GM23338 (cell line): ENCODE measurements at regions not wholly inside any gene's neighbourhood (a gene's known extent, or its start where the extent isn't known, plus 50 kb on each side); places are given as distances from the start of the nearest gene placed in this dataset.

ENCODE experiments used
- ATAC-seq: fragments of 200-7000 bp; cut with Tn5 transposase; 3 replicates; pipeline ENCODE4 v1.9.1; 2020
- DNase-seq: peaks from one replicate; pipeline ENCODE4 v3.0.0-alpha.2; 2015; ENCODE audit warnings: low spot score
- H2AFZ ChIP-seq: fragments of 200-600 bp; sonication (generic); 2 replicates; pipeline ENCODE4 v1.8.0; 2016; ENCODE audit warnings: antibody characterized with exemption, mild to moderate bottlenecking, moderate library complexity
- H3F3A ChIP-seq: fragments of 200-600 bp; sonication (generic); replicated peaks from 2 replicates; pipeline ENCODE4 v1.8.0; 2017; ENCODE audit warnings: antibody characterized with exemption, mixed run types, low read depth
- H3K27ac ChIP-seq: fragments of 200-600 bp; sonication (generic); 2 replicates; pipeline ENCODE4 v1.6.1; 2016; ENCODE audit warnings: low read depth
- H3K27me3 ChIP-seq: fragments of 200-600 bp; sonication (generic); 2 replicates; pipeline ENCODE4 v1.8.0; 2016; ENCODE audit warnings: mild to moderate bottlenecking, mixed run types, moderate library complexity; ENCODE audit not compliant: insufficient read depth
- H3K36me3 ChIP-seq: fragments of 200-600 bp; sonication (generic); 2 replicates; pipeline ENCODE4 v1.8.0; 2016; ENCODE audit warnings: mild to moderate bottlenecking; ENCODE audit not compliant: insufficient read depth
- H3K4me1 ChIP-seq: fragments of 200-600 bp; sonication (generic); 2 replicates; pipeline ENCODE4 v1.8.0; 2016; ENCODE audit warnings: mild to moderate bottlenecking, moderate library complexity; ENCODE audit not compliant: insufficient read depth
- H3K4me2 ChIP-seq: fragments of 200-600 bp; sonication (generic); 2 replicates; pipeline ENCODE4 v1.7.1; 2017; ENCODE audit warnings: mixed run types
- H3K4me3 ChIP-seq: fragments of 200-600 bp; sonication (generic); 2 replicates; pipeline ENCODE4 v1.6.1; 2016; ENCODE audit warnings: mixed run types
- H3K79me2 ChIP-seq: fragments of 200-600 bp; sonication (generic); replicated peaks from 2 replicates; pipeline ENCODE4 v1.8.0; 2017; ENCODE audit warnings: mild to moderate bottlenecking; ENCODE audit not compliant: insufficient read depth
- H3K9me2 ChIP-seq: fragments of 200-600 bp; sonication (generic); 2 replicates; pipeline ENCODE4 v1.8.0; 2017; ENCODE audit not compliant: insufficient read depth
- H4K20me1 ChIP-seq: fragments of 200-600 bp; sonication (generic); replicated peaks from 2 replicates; pipeline ENCODE4 v1.8.0; 2017; ENCODE audit warnings: mild to moderate bottlenecking; ENCODE audit not compliant: insufficient read depth
- H3K27ac Mint-ChIP-seq: 2 replicates; pipeline ENCODE4 v1.8.0; 2020; ENCODE audit warnings: inconsistent platforms, mild to moderate bottlenecking, moderate library complexity, mixed read lengths
- H3K27me3 Mint-ChIP-seq: 3 replicates; pipeline ENCODE4 v1.8.0; 2022; ENCODE audit warnings: low read depth, mild to moderate bottlenecking, moderate library complexity, mixed read lengths, inconsistent platforms; ENCODE audit not compliant: insufficient read depth, poor library complexity
- H3K36me3 Mint-ChIP-seq: 3 replicates; pipeline ENCODE4 v1.8.0; 2021; ENCODE audit warnings: low read depth, mild to moderate bottlenecking, inconsistent platforms, moderate library complexity, mixed read lengths
- H3K4me1 Mint-ChIP-seq: 3 replicates; pipeline ENCODE4 v1.8.0; 2020; ENCODE audit warnings: mild to moderate bottlenecking, inconsistent platforms, mixed read lengths
- H3K4me3 Mint-ChIP-seq: 3 replicates; pipeline ENCODE4 v1.8.0; 2021; ENCODE audit warnings: moderate library complexity, mild to moderate bottlenecking, inconsistent platforms, mixed read lengths
- H3K9me3 Mint-ChIP-seq: 3 replicates; pipeline ENCODE4 v1.8.0; 2020; ENCODE audit warnings: moderate library complexity, mild to moderate bottlenecking, inconsistent platforms, mixed read lengths
- CREB1 ChIP-seq: fragments of 250-450 bp; sonication (Bioruptor Pico); IDR thresholded peaks from 2 replicates; pipeline ENCODE4 v1.5.0; 2020; ENCODE audit warnings: low read depth, mild to moderate bottlenecking, moderate library complexity
- ETS1 ChIP-seq: IDR thresholded peaks from 2 replicates; pipeline ENCODE4 v1.6.1; 2016; ENCODE audit warnings: antibody characterized with exemption
- EZH2 ChIP-seq: fragments of 200-600 bp; sonication (generic); IDR thresholded peaks from one replicate; pipeline ENCODE4 v1.8.0; 2017; ENCODE audit warnings: antibody characterized with exemption, mild to moderate bottlenecking, low read depth; ENCODE audit not compliant: unreplicated experiment
- EZH2phosphoT487 ChIP-seq: fragments of 200-600 bp; sonication (generic); IDR thresholded peaks from one replicate; pipeline ENCODE4 v1.8.1; 2018; ENCODE audit warnings: antibody characterized with exemption; ENCODE audit not compliant: unreplicated experiment
- JUNB ChIP-seq: IDR thresholded peaks from one replicate; pipeline ENCODE4 v1.6.1; 2016; ENCODE audit warnings: antibody characterized with exemption; ENCODE audit not compliant: unreplicated experiment
- NANOG ChIP-seq: IDR thresholded peaks from 2 replicates; pipeline ENCODE4 v1.6.1; 2016; ENCODE audit warnings: antibody characterized with exemption, borderline replicate concordance
- POLR2AphosphoS5 ChIP-seq: IDR thresholded peaks from 2 replicates; pipeline ENCODE4 v1.6.1; 2016; ENCODE audit warnings: antibody characterized with exemption, low read depth
- ZNF114 ChIP-seq: fragments of 250-450 bp; sonication (Bioruptor Pico); IDR thresholded peaks from 2 replicates; pipeline ENCODE4 v1.5.0; 2020; ENCODE audit warnings: mild to moderate bottlenecking, moderate library complexity
- ZNF331 ChIP-seq: fragments of 250-450 bp; sonication (Bioruptor Pico); IDR thresholded peaks from 2 replicates; pipeline ENCODE4 v1.5.0; 2020; ENCODE audit warnings: low read depth, mild to moderate bottlenecking, moderate library complexity
- ZNF462 ChIP-seq: fragments of 250-450 bp; sonication (Bioruptor Pico); IDR thresholded peaks from 2 replicates; pipeline ENCODE4 v1.5.0; 2020; ENCODE audit warnings: mild to moderate bottlenecking, moderate library complexity
- TF ChIP-seq, protein P1 (sequence below): IDR thresholded peaks from one replicate; pipeline ENCODE4 v1.6.1; 2018; ENCODE audit warnings: antibody characterized with exemption; ENCODE audit not compliant: unreplicated experiment

- Histone ChIP-seq H3F3A (no peaks in the 10 kb centered on the region), H3K4me1 (no peaks in the 10 kb centered on the region), H4K20me1 (no peaks in the 10 kb centered on the region), H3K36me3 (no peaks in the 10 kb centered on the region), H3K9me2 (no peaks in the 10 kb centered on the region), H3K27me3 (no peaks in the 10 kb centered on the region), H2AFZ (no peak overlapping the region), H3K27ac (no peak overlapping the region), H3K4me3 (no peak overlapping the region), H3K79me2 (no peaks in the 10 kb centered on the region), H3K4me2 (no peak overlapping the region)
- Mint-ChIP-seq H3K4me1 (no peaks in the 10 kb centered on the region; the same call in 2 of the 3 replicates), H3K27me3 (no peaks in the 10 kb centered on the region), H3K36me3 (no peaks in the 10 kb centered on the region; the same call in 2 of the 3 replicates), H3K27ac (no peak overlapping the region), H3K4me3 (no peak overlapping the region), H3K9me3 (no peaks in the 10 kb centered on the region; the same call in 2 of the 3 replicates)
- no peak for ATAC-seq
- no peak for DNase-seq
- TF ChIP-seq CREB1 = no peak
- no peak for TF ChIP-seq ZNF331 (CRISPR knock-in tag)
- no peak for TF ChIP-seq EZH2
- TF ChIP-seq EZH2phosphoT487 = no peak
- TF ChIP-seq ZNF114 (CRISPR knock-in tag) = no peak
- no peak for TF ChIP-seq JUNB
- TF ChIP-seq POLR2AphosphoS5 = no peak
- no peak for TF ChIP-seq NANOG
- no peak for TF ChIP-seq ETS1
Observed at GRCh38 chr7:153034791-153035190, 275.2 kb downstream of the ACTR3B start.

DNA sequence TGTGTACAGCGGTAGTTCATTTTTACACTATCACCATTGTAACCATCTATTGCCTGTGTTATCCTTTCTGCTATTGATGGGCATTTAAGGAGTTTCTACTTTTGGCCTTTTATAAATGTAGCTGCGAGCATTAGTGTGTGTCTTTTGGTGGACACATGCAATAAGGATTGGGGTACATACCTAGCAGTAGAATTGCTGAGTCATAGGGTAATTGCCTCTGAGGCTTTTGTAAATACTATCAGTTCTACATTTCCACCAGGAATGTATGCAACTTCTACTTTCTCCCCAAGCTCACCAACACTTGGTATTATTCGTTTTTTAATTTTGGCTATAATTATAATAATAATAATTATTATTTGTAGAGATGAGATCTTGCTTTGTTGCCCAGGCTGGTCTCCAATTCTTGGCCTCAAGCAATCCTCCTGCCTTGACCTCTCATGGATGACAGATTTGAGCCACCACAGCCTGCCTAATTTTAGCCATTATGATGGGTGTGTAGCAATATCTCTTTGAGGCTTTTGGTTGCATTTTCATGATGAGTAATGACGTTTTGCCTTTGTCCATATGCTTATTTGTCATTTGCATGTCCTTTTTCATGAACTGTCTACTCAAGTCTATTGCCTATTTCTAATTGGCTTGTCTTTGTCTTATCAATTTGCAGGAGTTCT lies 277.0 kb downstream of the ACTR3B start:
- no peak for ATAC-seq
- TF ChIP-seq EZH2 = no peak
- no peak for TF ChIP-seq ZNF462
- no peak for TF ChIP-seq NANOG
- no peak for TF ChIP-seq POLR2AphosphoS5
- TF ChIP-seq EZH2phosphoT487 = no peak
- TF ChIP-seq, protein P1, sequence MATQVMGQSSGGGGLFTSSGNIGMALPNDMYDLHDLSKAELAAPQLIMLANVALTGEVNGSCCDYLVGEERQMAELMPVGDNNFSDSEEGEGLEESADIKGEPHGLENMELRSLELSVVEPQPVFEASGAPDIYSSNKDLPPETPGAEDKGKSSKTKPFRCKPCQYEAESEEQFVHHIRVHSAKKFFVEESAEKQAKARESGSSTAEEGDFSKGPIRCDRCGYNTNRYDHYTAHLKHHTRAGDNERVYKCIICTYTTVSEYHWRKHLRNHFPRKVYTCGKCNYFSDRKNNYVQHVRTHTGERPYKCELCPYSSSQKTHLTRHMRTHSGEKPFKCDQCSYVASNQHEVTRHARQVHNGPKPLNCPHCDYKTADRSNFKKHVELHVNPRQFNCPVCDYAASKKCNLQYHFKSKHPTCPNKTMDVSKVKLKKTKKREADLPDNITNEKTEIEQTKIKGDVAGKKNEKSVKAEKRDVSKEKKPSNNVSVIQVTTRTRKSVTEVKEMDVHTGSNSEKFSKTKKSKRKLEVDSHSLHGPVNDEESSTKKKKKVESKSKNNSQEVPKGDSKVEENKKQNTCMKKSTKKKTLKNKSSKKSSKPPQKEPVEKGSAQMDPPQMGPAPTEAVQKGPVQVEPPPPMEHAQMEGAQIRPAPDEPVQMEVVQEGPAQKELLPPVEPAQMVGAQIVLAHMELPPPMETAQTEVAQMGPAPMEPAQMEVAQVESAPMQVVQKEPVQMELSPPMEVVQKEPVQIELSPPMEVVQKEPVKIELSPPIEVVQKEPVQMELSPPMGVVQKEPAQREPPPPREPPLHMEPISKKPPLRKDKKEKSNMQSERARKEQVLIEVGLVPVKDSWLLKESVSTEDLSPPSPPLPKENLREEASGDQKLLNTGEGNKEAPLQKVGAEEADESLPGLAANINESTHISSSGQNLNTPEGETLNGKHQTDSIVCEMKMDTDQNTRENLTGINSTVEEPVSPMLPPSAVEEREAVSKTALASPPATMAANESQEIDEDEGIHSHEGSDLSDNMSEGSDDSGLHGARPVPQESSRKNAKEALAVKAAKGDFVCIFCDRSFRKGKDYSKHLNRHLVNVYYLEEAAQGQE = no peak

More for the DNA sequence above, 277.0 kb downstream of the ACTR3B start:
- DNase-seq = no peak
- no peaks in the 10 kb centered on the region for H3F3A ChIP-seq
- no peaks in the 10 kb centered on the region; the same call in 2 of the 3 replicates for H3K4me1 Mint-ChIP-seq
- no peaks in the 10 kb centered on the region for H3K36me3 ChIP-seq
- no peaks in the 10 kb centered on the region for H3K4me1 ChIP-seq
- H4K20me1 ChIP-seq = no peaks in the 10 kb centered on the region
- no peak overlapping the region for H3K27ac ChIP-seq
- H3K9me2 ChIP-seq = no peaks in the 10 kb centered on the region
- H3K27me3 Mint-ChIP-seq = no peaks in the 10 kb centered on the region
- H3K36me3 Mint-ChIP-seq = no peaks in the 10 kb centered on the region; the same call in 2 of the 3 replicates
- H3K4me3 ChIP-seq = no peak overlapping the region
- H3K27ac Mint-ChIP-seq = no peak overlapping the region
- H2AFZ ChIP-seq = no peak overlapping the region
- no peak overlapping the region for H3K4me3 Mint-ChIP-seq
- no peaks in the 10 kb centered on the region for H3K9me3 Mint-ChIP-seq
- no peaks in the 10 kb centered on the region for H3K27me3 ChIP-seq
- H3K79me2 ChIP-seq = no peaks in the 10 kb centered on the region
- no peak overlapping the region for H3K4me2 ChIP-seq
